ENCODE measurements at regions not wholly inside any gene's neighbourhood (a gene's known extent, or its start where the extent isn't known, plus 50 kb on each side); places are given as distances from the start of the nearest gene placed in this dataset.
"Not testable (repeated sequence)": the region's sequence is repeated elsewhere in the genome, so short reads cannot be mapped to it uniquely, and the experiment has no call there.

- no peak for FAIRE-seq
- TF ChIP-seq, protein P1, sequence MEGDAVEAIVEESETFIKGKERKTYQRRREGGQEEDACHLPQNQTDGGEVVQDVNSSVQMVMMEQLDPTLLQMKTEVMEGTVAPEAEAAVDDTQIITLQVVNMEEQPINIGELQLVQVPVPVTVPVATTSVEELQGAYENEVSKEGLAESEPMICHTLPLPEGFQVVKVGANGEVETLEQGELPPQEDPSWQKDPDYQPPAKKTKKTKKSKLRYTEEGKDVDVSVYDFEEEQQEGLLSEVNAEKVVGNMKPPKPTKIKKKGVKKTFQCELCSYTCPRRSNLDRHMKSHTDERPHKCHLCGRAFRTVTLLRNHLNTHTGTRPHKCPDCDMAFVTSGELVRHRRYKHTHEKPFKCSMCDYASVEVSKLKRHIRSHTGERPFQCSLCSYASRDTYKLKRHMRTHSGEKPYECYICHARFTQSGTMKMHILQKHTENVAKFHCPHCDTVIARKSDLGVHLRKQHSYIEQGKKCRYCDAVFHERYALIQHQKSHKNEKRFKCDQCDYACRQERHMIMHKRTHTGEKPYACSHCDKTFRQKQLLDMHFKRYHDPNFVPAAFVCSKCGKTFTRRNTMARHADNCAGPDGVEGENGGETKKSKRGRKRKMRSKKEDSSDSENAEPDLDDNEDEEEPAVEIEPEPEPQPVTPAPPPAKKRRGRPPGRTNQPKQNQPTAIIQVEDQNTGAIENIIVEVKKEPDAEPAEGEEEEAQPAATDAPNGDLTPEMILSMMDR (IDR thresholded peaks at IDR 0.05; ENCODE audit: insufficient read depth, low read length, severe bottlenecking), result no peak
- peaks cover 3% of the 10 kb centered on the region for H3K27me3 ChIP-seq (ENCODE audit: control insufficient read depth, insufficient read depth, low read length)
- no peak overlapping the region for H3K4me3 ChIP-seq (ENCODE audit: low read depth, low read length)
- H3K36me3 ChIP-seq (ENCODE audit: control insufficient read depth, insufficient read depth, low read length), result no peaks in the 10 kb centered on the region
- no peak for DNase-seq (ENCODE audit: low read depth)
These were observed 203.6 kb downstream of the CDRT15L2 start for GRCh38 chr17:20783091-20783490.

GRCh38 chr17:20784100-20784665 is 204.7 kb downstream of the CDRT15L2 start:
- DNase-seq (ENCODE audit: low read depth), result no peak
- H3K27me3 ChIP-seq (ENCODE audit: control insufficient read depth, insufficient read depth, low read length), result peaks cover 3% of the 10 kb centered on the region
- FAIRE-seq, result no peak
- H3K4me3 ChIP-seq (ENCODE audit: low read depth, low read length), result no peak overlapping the region
- H3K36me3 ChIP-seq (ENCODE audit: control insufficient read depth, insufficient read depth, low read length), result no peaks in the 10 kb centered on the region
- TF ChIP-seq, protein P1 (IDR thresholded peaks at IDR 0.05; ENCODE audit: insufficient read depth, low read length, severe bottlenecking), result no peak

- no peak for FAIRE-seq
- TF ChIP-seq, protein P1 (IDR thresholded peaks at IDR 0.05; ENCODE audit: insufficient read depth, low read length, severe bottlenecking), result no peak
- Histone ChIP-seq H3K27me3 (ENCODE audit: control insufficient read depth, insufficient read depth, low read length) (peaks cover 3% of the 10 kb centered on the region), H3K36me3 (ENCODE audit: control insufficient read depth, insufficient read depth, low read length) (no peaks in the 10 kb centered on the region), H3K4me3 (ENCODE audit: low read depth, low read length) (no peak overlapping the region)
- no peak for DNase-seq (ENCODE audit: low read depth)
These were observed 207.8 kb downstream of the CDRT15L2 start for GRCh38 chr17:20787281-20787680.

DNA sequence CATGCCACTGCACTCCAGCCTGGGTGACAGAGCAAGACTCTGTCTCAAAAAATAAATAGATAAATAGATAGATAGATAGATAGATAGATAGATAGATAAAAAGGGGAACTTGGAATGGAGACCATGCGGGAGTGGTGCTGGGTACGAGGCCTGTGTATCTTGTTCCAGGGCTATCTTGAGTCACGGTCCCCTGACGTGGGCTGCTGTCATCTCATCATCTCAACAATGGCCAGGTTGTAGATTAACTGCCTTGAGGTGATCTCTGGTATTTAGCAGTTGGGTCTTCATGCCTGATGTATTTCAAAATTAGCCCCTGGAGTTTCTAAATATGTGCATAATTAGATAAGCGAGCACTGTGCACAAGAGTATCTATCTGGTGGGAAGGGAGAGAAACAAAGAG is 212.1 kb downstream of the CDRT15L2 start:
- TF ChIP-seq, protein P1 (IDR thresholded peaks at IDR 0.05; ENCODE audit: insufficient read depth, low read length, severe bottlenecking), result no peak
- Histone ChIP-seq H3K4me3 (ENCODE audit: low read depth, low read length) (no peak overlapping the region), H3K27me3 (ENCODE audit: control insufficient read depth, insufficient read depth, low read length) (no peaks in the 10 kb centered on the region), H3K36me3 (ENCODE audit: control insufficient read depth, insufficient read depth, low read length) (no peaks in the 10 kb centered on the region)
- no peak for FAIRE-seq
- no peak for DNase-seq (ENCODE audit: low read depth)

GRCh38 chr17:20794532-20794931 is 215.0 kb downstream of the CDRT15L2 start:
- H3K27me3 ChIP-seq (ENCODE audit: control insufficient read depth, insufficient read depth, low read length); H3K36me3 ChIP-seq (ENCODE audit: control insufficient read depth, insufficient read depth, low read length); FAIRE-seq; DNase-seq (ENCODE audit: low read depth); H3K4me3 ChIP-seq (ENCODE audit: low read depth, low read length): not testable (repeated sequence)

GRCh38 chr17:20797292-20797691 is 217.8 kb downstream of the CDRT15L2 start:
- Histone ChIP-seq H3K4me3 (ENCODE audit: low read depth, low read length) (no peak overlapping the region), H3K27me3 (ENCODE audit: control insufficient read depth, insufficient read depth, low read length) (no peaks in the 10 kb centered on the region), H3K36me3 (ENCODE audit: control insufficient read depth, insufficient read depth, low read length) (no peaks in the 10 kb centered on the region)
- FAIRE-seq (peak; percentile 18), DNase-seq (ENCODE audit: low read depth) (no peak)
- TF ChIP-seq, protein P1 (IDR thresholded peaks at IDR 0.05; ENCODE audit: insufficient read depth, low read length, severe bottlenecking), result no peak

All from bronchial epithelial cell (primary cell).